ENCODE measurements at regions not wholly inside any gene's neighbourhood (a gene's known extent, or its start where the extent isn't known, plus 50 kb on each side); places are given as distances from the start of the nearest gene placed in this dataset.

- no peak overlapping the region for H3K27ac ChIP-seq
- H3K4me1 ChIP-seq, result no peaks in the 10 kb centered on the region
- H3K36me3 ChIP-seq, result no peaks in the 10 kb centered on the region
- DNase-seq, result no peak
- TF ChIP-seq CTCF (IDR thresholded peaks at IDR 0.05), result no peak
- H3K4me3 ChIP-seq, result no peak overlapping the region
- H3K9ac ChIP-seq (ENCODE audit: low read depth in 2 of 2, low read length in 2 of 2), result no peak overlapping the region
- intact Hi-C loops (cut with DNase I), result no loop called here
- no peaks in the 10 kb centered on the region for H3K9me3 ChIP-seq
- no peaks in the 10 kb centered on the region for H3K27me3 ChIP-seq
Measured at GRCh38 chr4:120636120-120636630, 286.4 kb downstream of the PRDM5 start.

GRCh38 chr4:120633810-120634209, 288.7 kb downstream of the PRDM5 start:
- H3K9me3 ChIP-seq, result no peaks in the 10 kb centered on the region
- TF ChIP-seq CTCF (IDR thresholded peaks at IDR 0.05), result no peak

GRCh38 chr4:120630427-120630826, 292.1 kb downstream of the PRDM5 start:
- H3K9me3 ChIP-seq, result no peaks in the 10 kb centered on the region
- no peaks in the 10 kb centered on the region for H3K4me1 ChIP-seq
- no peak overlapping the region for H3K4me3 ChIP-seq
- H3K27ac ChIP-seq, result no peak overlapping the region
- DNase-seq, result no peak
- no peaks in the 10 kb centered on the region for H3K27me3 ChIP-seq
- no peak overlapping the region for H3K9ac ChIP-seq (ENCODE audit: low read depth in 2 of 2, low read length in 2 of 2)
- intact Hi-C loops (cut with DNase I), result no loop called here
- no peaks in the 10 kb centered on the region for H3K36me3 ChIP-seq
- no peak for TF ChIP-seq CTCF (IDR thresholded peaks at IDR 0.05)

More at GRCh38 chr4:120633810-120634209, 288.7 kb downstream of the PRDM5 start:
- Histone ChIP-seq H3K4me1 (no peaks in the 10 kb centered on the region), H3K9ac (ENCODE audit: low read depth in 2 of 2, low read length in 2 of 2) (no peak overlapping the region), H3K36me3 (no peaks in the 10 kb centered on the region), H3K27me3 (no peaks in the 10 kb centered on the region), H3K4me3 (no peak overlapping the region), H3K27ac (no peak overlapping the region)
- intact Hi-C loops (cut with DNase I), result no loop called here
- DNase-seq, result no peak

- Histone ChIP-seq H3K4me1 (no peaks in the 10 kb centered on the region), H3K4me3 (no peak overlapping the region), H3K27ac (no peak overlapping the region), H3K9me3 (no peaks in the 10 kb centered on the region), H3K27me3 (no peaks in the 10 kb centered on the region), H3K9ac (ENCODE audit: low read depth in 2 of 2, low read length in 2 of 2) (no peak overlapping the region), H3K36me3 (no peaks in the 10 kb centered on the region)
- intact Hi-C loops (cut with DNase I), result no loop called here
- no peak for TF ChIP-seq CTCF (IDR thresholded peaks at IDR 0.05)
- DNase-seq, result no peak
Measured at GRCh38 chr4:120629546-120630108, 292.9 kb downstream of the PRDM5 start.

GRCh38 chr4:120622601-120623000, 299.9 kb downstream of the PRDM5 start:
- Histone ChIP-seq H3K4me3 (no peak overlapping the region), H3K9me3 (no peaks in the 10 kb centered on the region), H3K27me3 (no peaks in the 10 kb centered on the region), H3K36me3 (no peaks in the 10 kb centered on the region), H3K4me1 (no peaks in the 10 kb centered on the region), H3K27ac (no peak overlapping the region), H3K9ac (ENCODE audit: low read depth in 2 of 2, low read length in 2 of 2) (no peak overlapping the region)
- intact Hi-C loops (cut with DNase I), result no loop called here
- DNase-seq, result no peak
- TF ChIP-seq CTCF (IDR thresholded peaks at IDR 0.05), result no peak
